Amygdala (tissue), 56 donors: ENCODE measurements at regions not wholly inside any gene's neighbourhood (a gene's known extent, or its start where the extent isn't known, plus 50 kb on each side); places are given as distances from the start of the nearest gene placed in this dataset.
"Not testable (repeated sequence)": the region's sequence is repeated elsewhere in the genome, so short reads cannot be mapped to it uniquely, and the experiment has no call there.

Source experiments
- DNase-seq, 56 donors: peaks; one replicate each; lab custom pipeline; 2025; lab: John Stamatoyannopoulos, UW

DNA sequence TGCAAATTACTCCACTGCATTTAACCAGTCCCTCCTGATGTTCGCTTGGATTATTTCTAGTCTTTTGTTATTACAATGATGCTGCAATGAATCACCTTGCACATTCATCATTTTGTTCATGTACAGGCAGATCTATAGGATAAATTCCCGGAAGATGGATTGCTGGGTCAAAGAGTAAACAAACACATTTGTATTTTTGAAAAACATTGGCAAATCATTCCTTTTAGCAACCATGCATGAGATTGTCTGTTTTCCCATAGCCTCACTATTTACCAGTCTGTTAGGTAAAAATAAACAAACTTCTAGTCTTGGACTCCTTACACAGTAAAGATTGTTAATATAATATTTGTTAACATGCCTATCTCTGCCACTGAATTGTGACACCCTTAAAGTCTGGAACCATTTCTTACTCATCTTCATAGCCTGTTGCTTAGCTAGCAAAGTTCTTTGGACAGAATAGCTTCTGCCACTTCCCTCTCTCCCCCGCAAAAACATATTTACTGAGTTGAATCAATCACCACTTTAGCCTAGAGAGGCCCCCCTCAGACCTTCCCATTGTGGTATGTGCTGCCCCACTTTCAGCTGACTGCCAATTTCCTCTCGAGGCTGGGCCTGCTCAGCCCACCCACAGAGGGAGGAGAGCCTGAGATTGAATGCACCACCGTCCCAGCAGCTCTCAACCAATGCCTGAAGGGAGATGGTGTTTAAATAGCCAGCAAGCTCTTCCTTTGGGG, 108.4 kb upstream of the ATXN3L start:
- no peak for DNase-seq

GRCh38 chrX:13427441-13428052, 107.7 kb upstream of the ATXN3L start:
- DNase-seq = no peak

DNA sequence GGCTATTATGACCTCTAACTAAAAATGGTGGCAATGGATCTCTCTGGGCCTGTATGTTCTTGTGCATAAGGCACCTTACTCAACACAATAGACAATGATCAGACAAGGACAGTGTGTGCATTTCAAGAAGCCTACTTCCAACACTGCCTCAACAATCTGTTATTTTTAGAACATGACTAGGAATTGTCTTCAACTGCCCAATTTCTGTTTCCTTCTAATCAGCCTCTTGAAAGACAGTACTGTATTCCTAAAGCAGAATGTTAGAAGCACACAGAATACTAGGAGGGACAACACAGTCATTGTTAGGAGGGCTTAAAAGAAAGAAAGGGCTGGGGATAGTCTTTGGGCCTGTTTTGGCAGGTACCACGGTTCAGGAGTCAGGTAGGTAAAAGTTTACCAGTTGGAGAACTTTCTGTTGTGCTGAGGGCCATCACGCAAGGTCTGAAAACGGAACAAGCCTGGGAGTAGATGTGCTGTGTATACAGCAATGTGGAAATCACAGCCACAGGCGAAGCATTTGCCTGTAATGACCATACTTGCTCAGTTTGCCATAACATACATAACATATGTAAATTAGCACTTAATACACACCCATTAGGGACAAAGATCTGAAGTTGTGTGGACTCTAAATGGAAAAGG, 100.8 kb upstream of the ATXN3L start:
- no peak for DNase-seq

GRCh38 chrX:13419918-13420317, 100.1 kb upstream of the ATXN3L start:
- no peak for DNase-seq

DNA sequence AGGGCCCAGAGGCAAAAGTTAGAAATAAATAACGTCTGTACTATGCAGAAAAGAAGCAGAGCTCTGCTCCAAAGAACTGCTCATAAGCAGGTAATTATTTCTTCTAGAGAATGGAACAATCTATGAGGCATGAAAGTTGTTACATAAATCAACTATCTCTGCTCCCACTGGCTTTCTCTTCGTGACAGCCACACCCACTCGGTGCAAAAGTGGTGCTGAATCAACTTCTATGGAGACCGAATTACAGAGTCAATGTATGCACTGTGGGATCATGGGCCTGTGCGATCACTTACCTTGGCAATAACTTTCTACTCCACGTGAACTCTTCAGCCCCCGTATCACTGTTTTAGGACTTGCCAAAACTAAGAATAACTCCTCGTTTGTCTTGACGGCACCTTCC, 99.4 kb upstream of the ATXN3L start:
- DNase-seq = no peak

DNA sequence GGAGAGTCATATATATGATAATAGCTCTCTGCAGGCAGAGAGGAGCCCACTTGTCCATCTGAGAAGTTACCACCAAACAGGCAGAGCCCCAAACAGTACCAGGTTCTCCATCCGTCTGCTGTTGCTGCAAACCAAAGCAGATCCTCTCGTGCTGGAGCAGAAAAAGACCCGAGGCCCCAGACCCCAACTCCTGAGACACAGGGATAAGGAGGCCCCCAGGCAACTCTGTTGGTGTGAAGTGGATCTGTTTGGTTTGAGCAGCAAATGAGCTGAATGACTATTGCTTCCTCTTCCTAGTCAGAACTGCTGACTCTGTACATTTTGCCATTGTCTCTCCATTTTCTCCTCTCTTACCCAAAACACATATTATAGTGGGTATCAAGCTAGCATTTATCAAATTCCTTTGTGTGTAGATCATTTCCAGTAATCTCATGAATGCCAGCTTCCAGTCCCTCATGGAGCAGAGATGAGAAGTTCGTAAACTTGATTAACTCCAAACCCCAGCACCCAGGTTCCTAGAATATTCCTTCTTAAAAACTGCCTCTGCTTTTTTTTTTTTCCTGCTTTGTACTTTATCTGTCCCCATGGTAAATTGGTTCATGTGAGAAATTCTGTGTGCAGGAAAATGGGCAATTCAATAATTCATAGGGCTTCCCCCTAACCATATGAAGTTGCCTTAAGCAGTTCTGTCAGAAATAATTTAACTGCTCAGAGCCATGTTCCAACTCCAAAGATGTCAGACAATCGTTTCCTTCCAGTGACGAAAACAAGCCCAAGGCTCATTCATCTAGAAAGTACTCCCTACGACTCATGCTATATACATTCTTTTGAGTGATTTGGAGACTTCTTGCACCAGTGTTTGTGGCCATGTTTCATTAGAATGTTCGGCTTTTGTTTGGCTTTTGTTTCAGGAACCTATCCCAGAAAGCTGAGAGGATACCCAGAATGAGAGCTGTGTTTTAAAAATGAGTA, 98.6 kb upstream of the ATXN3L start:
- DNase-seq = no peak

GRCh38 chrX:13415509-13415908, 95.7 kb upstream of the ATXN3L start:
- DNase-seq = no peak

GRCh38 chrX:13414006-13414647, 94.3 kb upstream of the ATXN3L start:
- no peak for DNase-seq

GRCh38 chrX:13412208-13412600, 92.4 kb upstream of the ATXN3L start:
- DNase-seq = no peak

DNA sequence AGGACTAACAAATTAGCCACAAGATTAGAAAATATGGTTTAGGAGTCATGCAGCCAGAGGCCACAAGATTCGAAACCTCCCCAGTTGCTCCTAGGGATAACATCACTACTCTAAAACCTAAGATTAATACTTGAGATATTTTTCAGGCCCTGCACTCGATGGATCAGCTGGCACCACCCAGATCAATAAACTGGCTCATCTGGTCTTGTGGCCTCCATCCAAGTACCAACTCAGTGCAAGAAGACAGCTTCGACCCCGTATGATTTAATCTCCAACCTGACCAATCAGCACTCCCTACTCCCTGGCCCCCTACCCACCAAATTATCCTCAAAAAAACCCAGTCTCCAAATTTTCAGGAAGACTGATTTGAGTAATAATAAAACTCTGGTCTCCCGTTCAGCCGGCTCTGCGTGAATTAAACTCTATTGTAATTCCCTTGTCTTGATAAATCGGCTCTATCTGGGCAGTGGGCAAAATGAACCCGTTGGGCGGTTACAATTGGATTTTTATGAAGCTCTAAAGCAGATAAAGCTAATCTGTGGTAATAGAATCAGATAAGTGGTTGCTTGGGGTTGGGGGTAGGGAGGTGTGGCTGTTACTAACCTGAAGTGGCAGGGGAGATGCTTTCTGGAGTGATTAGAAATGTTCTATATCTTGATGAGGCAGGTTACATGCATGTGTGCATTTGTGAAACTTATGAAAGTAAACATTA, 91.8 kb upstream of the ATXN3L start:
- DNase-seq = no peak

- not testable (repeated sequence) for DNase-seq
These were observed 88.7 kb upstream of the ATXN3L start for GRCh38 chrX:13408599-13408998.

DNA sequence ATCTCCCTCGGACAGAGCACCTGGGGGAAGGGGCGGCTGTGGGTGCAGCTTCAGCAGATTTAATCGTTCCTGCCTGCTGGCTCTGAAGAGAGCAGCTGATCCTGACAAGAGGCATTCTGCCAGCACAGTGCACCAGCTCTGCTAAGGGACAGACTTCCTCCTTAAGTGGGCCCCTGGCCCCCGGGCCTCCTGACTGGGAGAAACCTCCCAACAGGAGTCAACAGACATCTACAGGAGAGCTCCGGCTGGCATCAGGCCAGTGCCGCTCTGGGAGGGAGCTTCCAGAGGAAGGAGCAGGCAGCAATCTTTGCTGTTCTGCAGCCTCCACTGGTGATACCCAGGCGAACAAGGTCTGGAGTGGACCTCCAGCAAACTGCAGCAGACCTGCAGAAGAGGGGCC, 84.9 kb upstream of the ATXN3L start:
- DNase-seq = peak in 2 of 56 donors; percentile 0 to 1

GRCh38 chrX:13404364-13404763, 84.5 kb upstream of the ATXN3L start:
- no peak for DNase-seq

DNA sequence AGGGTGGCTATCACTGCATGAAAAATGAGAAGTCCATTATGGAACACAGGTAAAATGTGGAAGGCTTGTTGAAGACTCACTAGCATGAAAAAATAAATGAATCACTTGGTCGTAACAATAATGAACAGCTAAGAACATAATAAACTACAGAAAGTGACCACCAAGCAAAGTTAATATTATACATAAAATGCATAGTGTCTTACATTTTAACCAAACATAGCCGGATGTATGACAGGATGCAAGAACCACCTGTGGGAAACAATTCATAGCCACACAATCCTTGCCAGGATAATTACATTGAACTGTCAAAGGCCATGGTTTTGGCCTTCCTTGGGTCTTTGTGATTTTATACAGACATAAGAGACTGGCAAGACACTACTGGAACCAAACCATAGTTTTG, 81.9 kb upstream of the ATXN3L start:
- no peak for DNase-seq

GRCh38 chrX:13398839-13399238, 79.0 kb upstream of the ATXN3L start:
- DNase-seq = no peak

GRCh38 chrX:13397878-13398818, 78.3 kb upstream of the ATXN3L start:
- DNase-seq = no peak

- DNase-seq = no peak
These were observed 77.1 kb upstream of the ATXN3L start for GRCh38 chrX:13396924-13397323.

DNA sequence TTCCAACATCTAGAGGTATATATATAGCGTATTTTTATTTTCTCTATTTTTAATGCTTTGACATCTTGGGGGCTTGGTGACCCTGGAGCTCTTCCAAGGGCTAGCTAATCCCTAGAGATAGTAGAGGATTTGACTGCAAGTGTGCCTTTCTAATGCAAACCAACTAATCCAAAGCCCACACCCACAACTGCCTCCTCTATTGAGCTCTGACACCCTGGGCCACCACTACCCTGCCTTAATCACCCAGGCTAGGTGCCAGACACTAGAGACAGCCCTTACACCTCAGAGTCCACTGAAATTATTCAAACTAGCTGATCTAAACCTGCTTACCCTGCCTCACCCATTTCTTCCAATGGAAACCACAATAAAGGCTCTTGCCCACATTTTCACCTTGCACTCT, 69.6 kb upstream of the ATXN3L start:
- no peak for DNase-seq
